Ishikawa (cell line): ENCODE measurements at regions not wholly inside any gene's neighbourhood (a gene's known extent, or its start where the extent isn't known, plus 50 kb on each side); places are given as distances from the start of the nearest gene placed in this dataset.

Experiments
- EGR1 ChIP-seq: IDR thresholded peaks from 2 replicates; pipeline ENCODE4 v1.6.1; 2012
- EP300 ChIP-seq: IDR thresholded peaks from 2 replicates; pipeline ENCODE4 v1.6.1; 2012; ENCODE audit warnings: borderline replicate concordance
- RAD21 ChIP-seq: IDR thresholded peaks from 2 replicates; pipeline ENCODE4 v1.6.1; 2012; ENCODE audit warnings: low read depth
- REST ChIP-seq: IDR thresholded peaks from 2 replicates; pipeline ENCODE4 v1.6.1; 2012; ENCODE audit warnings: low read depth, mild to moderate bottlenecking
- TAF1 ChIP-seq: IDR thresholded peaks from 2 replicates; pipeline ENCODE4 v1.6.1; 2012; ENCODE audit warnings: low read depth, mild to moderate bottlenecking
- USF1 ChIP-seq: IDR thresholded peaks from 2 replicates; pipeline ENCODE4 v1.6.1; 2012

GRCh38 chr15:61459785-61460707 lies 230.9 kb upstream of the RORA start:
- TF ChIP-seq REST (no peak), EGR1 (no peak), RAD21 (no peak), USF1 (no peak), TAF1 (no peak), EP300 (no peak)
